ENCODE measurements at regions not wholly inside any gene's neighbourhood (a gene's known extent, or its start where the extent isn't known, plus 50 kb on each side); places are given as distances from the start of the nearest gene placed in this dataset.

- Histone ChIP-seq H2BK12ac (ENCODE audit: insufficient read length, low read depth, low read length) (no peak overlapping the region), H3K23me2 (ENCODE audit: insufficient read length, low read depth, low read length, poor library complexity, severe bottlenecking) (no peaks in the 10 kb centered on the region), H3K9me3 (ENCODE audit: control insufficient read depth, low read depth, low read length) (no peaks in the 10 kb centered on the region), H3K27ac (ENCODE audit: insufficient read length, low read depth, low read length) (no peak overlapping the region), H3K79me2 (ENCODE audit: insufficient read depth, low read length) (no peaks in the 10 kb centered on the region), H4K8ac (replicated peaks; ENCODE audit: insufficient read length, low read depth, low read length) (no peak overlapping the region), H3K23ac (ENCODE audit: insufficient read length, low read depth, low read length) (no peak overlapping the region), H3K9ac (ENCODE audit: extremely low read depth, insufficient read length, low read length) (no peak overlapping the region), H3T11ph (ENCODE audit: low read length) (no peak overlapping the region), H3K4ac (ENCODE audit: low read depth, low read length) (no peak overlapping the region), H3K27me3 (ENCODE audit: insufficient read depth, low read length) (no peaks in the 10 kb centered on the region), H3K56ac (ENCODE audit: insufficient read length, low read depth, low read length) (no peak overlapping the region), H2AFZ (ENCODE audit: low read length) (no peak overlapping the region), H3K14ac (ENCODE audit: insufficient read depth, low read length) (no peak overlapping the region), H2BK120ac (ENCODE audit: low read depth, low read length, poor library complexity, severe bottlenecking) (no peak overlapping the region), H3K4me2 (ENCODE audit: insufficient read depth, insufficient read length, low read length) (no peak overlapping the region), H2AK5ac (ENCODE audit: insufficient read length, low read length) (no peak overlapping the region), H3K4me1 (ENCODE audit: insufficient read depth, low read length) (no peaks in the 10 kb centered on the region), H4K91ac (ENCODE audit: insufficient read length, low read depth, low read length) (no peak overlapping the region), H3K79me1 (ENCODE audit: insufficient read depth, low read depth, low read length, poor library complexity, severe bottlenecking) (no peaks in the 10 kb centered on the region), H4K5ac (ENCODE audit: insufficient read length, low read depth, low read length) (no peak overlapping the region), H2BK15ac (ENCODE audit: low read depth, low read length) (no peak overlapping the region), H3K18ac (ENCODE audit: insufficient read length, low read depth, low read length) (no peak overlapping the region), H2BK20ac (ENCODE audit: low read depth, low read length, poor library complexity, severe bottlenecking) (no peak overlapping the region), H2BK5ac (ENCODE audit: insufficient read length, low read length) (no peak overlapping the region), H4K20me1 (ENCODE audit: control insufficient read depth, insufficient read depth, insufficient read length) (no peaks in the 10 kb centered on the region)
- no peak for DNase-seq
- Mint-ChIP-seq H3K36me3 (ENCODE audit: insufficient read depth in 1 of 3, low read depth in 3 of 3) (no peaks in the 10 kb centered on the region; a peak in 2 of 7 replicates), H3K27ac (no peak overlapping the region), H3K4me1 (no peaks in the 10 kb centered on the region), H3K4me3 (no peak overlapping the region), H3K27me3 (ENCODE audit: low read depth) (no peaks in the 10 kb centered on the region), H3K9me3 (peaks cover 5 to 13% of the 10 kb centered on the region in 2 experiments; a peak in 3 of 5 replicates)
- no peak for TF ChIP-seq CTCF (conservative IDR thresholded peaks at IDR 0.05)
- WGBS (ENCODE audit: extremely low coverage, insufficient read length, low lambda C conversion rate), result no CpG with 5 or more reads among the region's 2 CpGs
These were observed 414.9 kb upstream of the ACO1 start for GRCh38 chr9:31969552-31969951.

Measured in H9 (cell line).